IMR-90 (cell line): ENCODE measurements at regions not wholly inside any gene's neighbourhood (a gene's known extent, or its start where the extent isn't known, plus 50 kb on each side); places are given as distances from the start of the nearest gene placed in this dataset.

Experiments used
- ATAC-seq: fragments of 200-7000 bp; cut with Tn5 transposase; 2 replicates; pipeline ENCODE4 v1.9.1; 2020; ENCODE audit warnings: low read depth, mild to moderate bottlenecking, moderate library complexity
- BruUV-seq: library from RNA; stranded (reverse); fragments of 400-500 nt; replicated peaks from 2 replicates; lab custom pipeline; 2021; lab: Mats Ljungman, UMichigan
- CTCF ChIA-PET: fragments of 300-600 bp; formaldehyde crosslinking; extraction: SDS; loops from one replicate; lab custom pipeline; 2021; ENCODE audit warnings: antibody characterized with exemption; lab: Yijun Ruan, JAX
- POLR2A ChIA-PET: fragments of 300-600 bp; sonication (Branson Sonifier 250); formaldehyde crosslinking; loops from one replicate; lab custom pipeline; 2022; ENCODE audit warnings: antibody characterized with exemption; ENCODE audit not compliant: unreplicated experiment; lab: Charles Lee
- DNase-seq: peaks from one replicate; pipeline ENCODE4 v3.0.0; 2013
- H2AFZ ChIP-seq: replicated peaks from 2 replicates; pipeline ENCODE3; 2013; ENCODE audit warnings: low read length, mild to moderate bottlenecking; ENCODE audit not compliant: poor library complexity
- H2AK5ac ChIP-seq: 2 replicates; pipeline ENCODE4 v1.6.1; 2013; ENCODE audit warnings: low read depth, low read length, inconsistent platforms
- H2AK9ac ChIP-seq: replicated peaks from 2 replicates; pipeline ENCODE3; 2013; ENCODE audit warnings: mild to moderate bottlenecking, low read depth, low read length, moderate library complexity; ENCODE audit not compliant: poor library complexity
- H2BK120ac ChIP-seq: 2 replicates; pipeline ENCODE4 v1.6.1; 2013; ENCODE audit warnings: low read depth, low read length, inconsistent platforms
- H2BK15ac ChIP-seq: 3 replicates; pipeline ENCODE4 v1.6.1; 2013; ENCODE audit warnings: low read depth, low read length, inconsistent platforms
- H2BK20ac ChIP-seq: 2 replicates; pipeline ENCODE4 v1.6.1; 2013; ENCODE audit warnings: low read depth, mild to moderate bottlenecking, inconsistent platforms, low read length, moderate library complexity
- H2BK5ac ChIP-seq: 2 replicates; pipeline ENCODE4 v1.6.1; 2013; ENCODE audit warnings: mild to moderate bottlenecking, low read depth, low read length, inconsistent platforms; ENCODE audit not compliant: poor library complexity, severe bottlenecking
- H3K14ac ChIP-seq: replicated peaks from 2 replicates; pipeline ENCODE4 v1.6.1; 2013; ENCODE audit warnings: low read depth, low read length, inconsistent platforms
- H3K18ac ChIP-seq: 2 replicates; pipeline ENCODE4 v1.6.1; 2013; ENCODE audit warnings: low read depth, low read length, control low read depth
- H3K23ac ChIP-seq: 2 replicates; pipeline ENCODE4 v1.6.1; 2013; ENCODE audit warnings: low read depth, low read length, inconsistent platforms
- H3K27ac ChIP-seq: 2 replicates; pipeline ENCODE4 v1.5.1; 2013; ENCODE audit warnings: mild to moderate bottlenecking, control low read depth, low read length; ENCODE audit not compliant: insufficient read depth
- H3K27me3 ChIP-seq: 2 replicates; pipeline ENCODE4 v1.6.1; 2013; ENCODE audit warnings: low read length; ENCODE audit not compliant: control insufficient read depth, insufficient read depth
- H3K36me3 ChIP-seq: 2 replicates; pipeline ENCODE4 v1.6.1; 2013; ENCODE audit warnings: low read length, mixed read lengths; ENCODE audit not compliant: control insufficient read depth, insufficient read depth
- H3K4ac ChIP-seq: 2 replicates; pipeline ENCODE4 v1.6.1; 2013; ENCODE audit warnings: low read depth, low read length, inconsistent platforms
- H3K4me1 ChIP-seq: 2 replicates; pipeline ENCODE4 v1.6.1; 2013; ENCODE audit warnings: low read length, mixed read lengths; ENCODE audit not compliant: control insufficient read depth, insufficient read depth
- H3K4me2 ChIP-seq: 2 replicates; pipeline ENCODE4 v1.6.1; 2013; ENCODE audit warnings: low read depth, mild to moderate bottlenecking, control low read depth, low read length, moderate library complexity
- H3K4me3 ChIP-seq: 2 replicates; pipeline ENCODE4 v1.5.1; 2013; ENCODE audit warnings: low read depth, mild to moderate bottlenecking, control low read depth, low read length, moderate library complexity; ENCODE audit not compliant: insufficient read depth
- H3K56ac ChIP-seq: 2 replicates; pipeline ENCODE4 v1.6.1; 2013; ENCODE audit warnings: low read length, inconsistent platforms; ENCODE audit not compliant: insufficient read depth; ENCODE audit errors: extremely low read depth
- H3K79me1 ChIP-seq, 2 experiments: 2 replicates each; pipeline ENCODE4 v1.6.1; 2013; ENCODE audit warnings: low read length in 2 of 2, inconsistent platforms in 1 of 2, low read depth in 1 of 2
- H3K9ac ChIP-seq: 2 replicates; pipeline ENCODE4 v1.6.1; 2013; ENCODE audit warnings: low read depth, low read length, control low read depth
- H3K9me1 ChIP-seq: 2 replicates; pipeline ENCODE4 v1.6.1; 2013; ENCODE audit warnings: low read length, inconsistent platforms; ENCODE audit not compliant: insufficient read depth
- H3K9me3 ChIP-seq: 2 replicates; pipeline ENCODE4 v1.6.1; 2013; ENCODE audit warnings: low read length; ENCODE audit not compliant: control insufficient read depth, insufficient read depth
- H4K20me1 ChIP-seq: 2 replicates; pipeline ENCODE4 v1.6.1; 2013; ENCODE audit warnings: low read length, inconsistent platforms; ENCODE audit not compliant: insufficient read depth
- H4K5ac ChIP-seq: 2 replicates; pipeline ENCODE4 v1.6.1; 2013; ENCODE audit warnings: mild to moderate bottlenecking, low read depth, low read length, control low read depth
- H4K8ac ChIP-seq, 2 experiments: 2 replicates each; pipeline ENCODE4 v1.6.1; 2013; ENCODE audit warnings: low read depth in 2 of 2, low read length in 2 of 2, control low read depth in 1 of 2, inconsistent platforms in 1 of 2
- H4K91ac ChIP-seq: 2 replicates; pipeline ENCODE4 v1.6.1; 2013; ENCODE audit warnings: low read depth, low read length, inconsistent platforms; ENCODE audit not compliant: insufficient read depth
- CHD1 ChIP-seq: IDR thresholded peaks from 2 replicates; pipeline ENCODE4 v1.6.1; 2012; ENCODE audit warnings: low read depth, low read length, improper control_type of control experiment
- CTCF ChIP-seq: conservative IDR thresholded peaks from 2 replicates; pipeline ENCODE4 v1.5.1; 2012; ENCODE audit warnings: mild to moderate bottlenecking, low read depth, low read length, improper control_type of control experiment
- RAD21 ChIP-seq: IDR thresholded peaks from 2 replicates; pipeline ENCODE4 v1.6.1; 2012; ENCODE audit warnings: low read length, improper control_type of control experiment
- SMC3 ChIP-seq: fragments of 150-350 bp; IDR thresholded peaks from 2 replicates; pipeline ENCODE4 v1.6.1; 2016; ENCODE audit warnings: low read depth, mild to moderate bottlenecking, antibody characterized with exemption, low read length, moderate library complexity
- WGBS, 2 experiments: methylation state at CpG; one replicate each; pipeline versions ENCODE4 v1.1.5 to v1.1.7; 2013; ENCODE audit warnings: missing lambda C conversion rate in 2 of 2; ENCODE audit not compliant: insufficient read length in 1 of 2; ENCODE audit errors: extremely low coverage in 2 of 2; 5-methylcytosine and 5-hydroxymethylcytosine counted together
- dilution Hi-C: fragments of 300-500 bp; cut with HindIII; formaldehyde crosslinking; loops from one replicate; pipeline ENCODE4 v1.14.3; 2018; ENCODE audit warnings: low sequenced_read_pairs; ENCODE audit not compliant: unreplicated experiment
- in situ Hi-C: fragments of 300-500 bp; cut with MboI; formaldehyde crosslinking; loops from 3 replicates; pipeline ENCODE4 v1.14.3; 2019; ENCODE audit warnings: low sequenced_read_pairs, inconsistent platforms, mixed read lengths
- intact Hi-C: fragments of 100-400 bp; cut with micrococcal nuclease; formaldehyde crosslinking; loops from 2 replicates; pipeline ENCODE4 v1.10.0; 2022

GRCh38 chr6:114747995-114748625 is 405.3 kb upstream of the HS3ST5 start:
- TF ChIP-seq RAD21: peak; percentile 50
- TF ChIP-seq CHD1: no peak
- TF ChIP-seq SMC3: peak; percentile 74
- peak; percentile 66 for TF ChIP-seq CTCF
- H2BK15ac ChIP-seq: no peak overlapping the region
- no TSS peak for BruUV-seq
- ChIA-PET POLR2A (no interaction called here), CTCF (no interaction called here)
- H2BK20ac ChIP-seq: no peak overlapping the region
- H2AFZ ChIP-seq: no peak overlapping the region
- no peaks in the 10 kb centered on the region for H4K20me1 ChIP-seq
- no peak overlapping the region for H3K9ac ChIP-seq
- no peak overlapping the region for H2BK5ac ChIP-seq
- no peaks in the 10 kb centered on the region for H3K27me3 ChIP-seq
- no peak overlapping the region for H4K5ac ChIP-seq
- dilution Hi-C loops (no loop called here), intact Hi-C loops (loop anchor here (1.0 to 10.0 kb wide), 4 partner anchors 406 to 1347 kb away; partner anchors contain the start of gene HS3ST5), in situ Hi-C loops (loop anchor here (10.0 kb wide), 1 partner anchor 1147 kb away; no protein-coding TSS in a partner anchor)
- no peak overlapping the region for H4K91ac ChIP-seq
- no peak overlapping the region for H2AK9ac ChIP-seq
- H3K14ac ChIP-seq: no peak overlapping the region
- ATAC-seq (no peak), DNase-seq (peak; percentile 45)
- no peak overlapping the region for H3K4ac ChIP-seq
- H3K36me3 ChIP-seq: no peaks in the 10 kb centered on the region
- H2AK5ac ChIP-seq: no peak overlapping the region
- no peak overlapping the region for H3K23ac ChIP-seq
- H3K4me3 ChIP-seq: no peak overlapping the region
- H4K8ac ChIP-seq: no peak overlapping the region
- WGBS, 2 experiments: no CpG with 5 or more reads among the region's 6 CpGs
- no peak overlapping the region for H3K56ac ChIP-seq
- H2BK120ac ChIP-seq: no peak overlapping the region
- H3K9me1 ChIP-seq: no peaks in the 10 kb centered on the region
- no peaks in the 10 kb centered on the region for H3K9me3 ChIP-seq
- H3K4me2 ChIP-seq: no peak overlapping the region
- H3K79me1 ChIP-seq: no peaks in the 10 kb centered on the region
- no peak overlapping the region for H3K27ac ChIP-seq
- H3K18ac ChIP-seq: no peak overlapping the region
- no peaks in the 10 kb centered on the region for H3K4me1 ChIP-seq
